NCI-H1105 (cell line): ENCODE measurements at regions not wholly inside any gene's neighbourhood (a gene's known extent, or its start where the extent isn't known, plus 50 kb on each side); places are given as distances from the start of the nearest gene placed in this dataset.

ENCODE experiments used
- DNase-seq: peaks from one replicate; lab custom pipeline; 2025; lab: John Stamatoyannopoulos, UW

GRCh38 chr17:14762736-14763479 is 462.0 kb downstream of the HS3ST3B1 start:
- DNase-seq, result no peak

DNA sequence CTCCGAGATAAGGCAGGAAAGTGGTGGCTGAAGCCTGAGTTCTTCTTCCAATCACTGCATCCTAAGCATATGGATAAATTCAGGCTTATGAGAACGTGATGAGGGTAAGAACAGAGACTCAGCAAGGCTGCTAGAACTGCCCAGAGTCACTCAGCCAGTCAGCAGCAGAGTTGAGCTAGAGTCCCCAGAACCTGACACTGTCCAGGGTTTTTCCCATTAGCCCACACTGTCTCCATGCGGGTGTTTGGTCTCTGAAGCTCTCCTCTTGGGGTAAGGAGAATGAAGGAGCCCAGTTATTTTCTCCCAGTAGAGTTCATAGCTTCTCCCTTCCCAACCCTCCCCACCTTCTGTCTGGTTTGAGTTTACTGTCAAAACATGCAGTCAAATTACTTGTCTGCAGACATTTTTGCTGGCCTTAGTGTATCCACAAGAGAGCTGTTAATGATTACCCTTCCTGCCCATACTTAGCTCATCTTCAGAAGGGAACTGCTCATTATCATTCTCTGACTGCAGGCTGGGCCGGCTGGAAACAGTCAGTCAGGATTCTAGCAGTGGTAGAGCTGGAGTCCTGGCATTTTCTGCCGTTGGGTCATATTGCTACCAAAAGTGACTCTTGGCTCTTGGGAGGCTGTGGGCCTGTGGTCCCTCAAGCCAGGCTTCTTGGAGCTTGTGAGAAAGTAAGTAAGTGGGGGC is 460.0 kb downstream of the HS3ST3B1 start:
- no peak for DNase-seq

GRCh38 chr17:14760212-14760611 is 459.3 kb downstream of the HS3ST3B1 start:
- DNase-seq, result no peak

DNA sequence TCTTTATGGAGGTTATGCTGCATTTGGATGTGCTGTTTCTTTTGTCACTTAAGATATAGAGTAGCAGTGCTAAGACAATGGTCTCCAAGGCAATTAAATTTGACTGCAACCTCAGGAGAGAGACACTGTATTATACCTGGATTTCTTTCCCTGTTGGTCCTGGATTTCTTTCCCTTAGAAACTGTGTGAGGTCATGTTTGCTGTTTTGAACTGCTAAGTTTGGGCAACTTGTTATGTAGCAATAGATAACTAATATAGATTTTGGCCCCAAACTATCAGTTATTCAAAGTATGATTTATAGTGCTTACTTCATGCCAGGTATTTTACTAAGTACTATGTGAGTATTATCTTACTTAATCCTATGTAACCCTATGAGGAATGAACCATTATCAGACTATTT is 458.4 kb downstream of the HS3ST3B1 start:
- DNase-seq, result no peak

- no peak for DNase-seq
Measured at GRCh38 chr17:14756479-14756878, 455.6 kb downstream of the HS3ST3B1 start.

DNA sequence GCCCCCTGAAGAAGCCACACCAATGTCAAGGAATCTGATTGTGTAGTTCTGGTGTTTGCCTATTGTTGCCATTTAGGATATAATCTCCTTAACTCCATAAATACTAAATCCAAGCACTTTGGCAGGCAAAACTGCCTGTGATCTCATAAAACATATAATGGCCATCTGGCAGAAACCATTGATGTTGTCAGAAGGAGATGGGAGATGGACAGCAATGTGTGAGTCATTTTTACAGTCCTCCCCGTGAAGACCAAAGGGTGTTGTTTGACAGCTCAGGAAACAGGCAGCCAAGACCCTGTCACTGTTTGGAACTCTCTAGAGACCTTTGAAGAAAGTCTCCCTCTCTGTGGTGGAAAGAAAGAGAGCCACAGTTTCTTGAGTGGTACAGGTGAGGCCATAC is 454.1 kb downstream of the HS3ST3B1 start:
- DNase-seq, result no peak

DNA sequence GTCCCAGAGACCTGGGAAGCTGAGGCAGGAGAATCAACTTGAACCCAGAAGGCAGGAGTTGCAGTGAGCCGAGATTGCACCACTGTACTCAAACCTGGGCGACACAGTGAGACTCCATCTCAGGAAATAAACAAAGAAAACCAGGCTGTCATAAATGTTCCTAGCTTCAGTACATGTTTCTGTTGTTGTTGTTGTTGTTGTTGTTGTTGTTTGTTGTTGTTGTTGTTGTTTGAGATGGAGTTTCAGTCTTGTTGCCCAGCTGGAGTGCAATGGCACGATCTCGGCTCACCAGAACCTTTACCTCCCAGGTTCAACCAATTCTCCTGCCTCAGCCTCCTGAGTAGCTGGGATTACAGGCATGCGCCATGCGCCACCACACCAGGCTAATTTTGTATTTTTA is 452.5 kb downstream of the HS3ST3B1 start:
- DNase-seq, result no peak

DNA sequence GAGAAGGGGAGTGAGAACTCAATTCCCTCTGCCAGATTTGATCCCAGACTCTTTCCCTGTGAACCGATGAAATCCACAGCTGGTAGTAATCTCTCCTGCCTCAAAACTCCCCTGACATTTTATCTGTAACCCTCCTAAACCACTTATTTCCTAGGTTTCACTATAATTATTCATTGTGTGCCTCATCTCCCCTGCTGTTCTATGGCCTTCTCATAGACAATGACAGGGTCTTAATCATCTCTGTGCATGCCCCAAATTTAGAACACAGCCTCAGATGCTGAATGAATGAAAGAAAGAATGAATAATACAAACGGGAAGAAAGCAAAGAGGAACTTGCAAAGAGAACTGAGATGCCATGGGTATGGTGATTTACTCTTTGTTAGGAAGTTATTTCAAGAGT is 451.1 kb downstream of the HS3ST3B1 start:
- DNase-seq, result no peak

- DNase-seq, result no peak
Measured at GRCh38 chr17:14750866-14751265, 450.0 kb downstream of the HS3ST3B1 start.

DNA sequence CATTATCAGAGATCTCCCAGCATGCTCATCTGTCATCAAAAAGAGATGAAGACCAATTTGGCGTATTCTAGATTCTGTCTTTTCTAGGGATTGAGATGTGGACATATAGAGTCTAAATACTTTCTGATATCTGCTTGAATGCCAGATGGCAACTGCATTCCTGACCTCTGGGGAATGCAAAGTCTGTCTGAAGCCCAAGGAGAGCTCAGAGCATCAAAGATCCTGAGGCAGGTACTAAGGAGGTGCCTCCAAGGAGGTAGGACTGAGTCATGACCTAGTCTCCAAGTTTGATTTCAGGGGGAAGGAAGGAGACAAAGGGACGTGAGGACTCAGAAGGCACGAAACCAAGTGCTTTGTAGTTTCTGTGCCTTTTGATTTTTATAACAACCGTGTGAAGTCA is 448.4 kb downstream of the HS3ST3B1 start:
- DNase-seq, result no peak

- no peak for DNase-seq
Measured at GRCh38 chr17:14748036-14748710, 447.3 kb downstream of the HS3ST3B1 start.

DNA sequence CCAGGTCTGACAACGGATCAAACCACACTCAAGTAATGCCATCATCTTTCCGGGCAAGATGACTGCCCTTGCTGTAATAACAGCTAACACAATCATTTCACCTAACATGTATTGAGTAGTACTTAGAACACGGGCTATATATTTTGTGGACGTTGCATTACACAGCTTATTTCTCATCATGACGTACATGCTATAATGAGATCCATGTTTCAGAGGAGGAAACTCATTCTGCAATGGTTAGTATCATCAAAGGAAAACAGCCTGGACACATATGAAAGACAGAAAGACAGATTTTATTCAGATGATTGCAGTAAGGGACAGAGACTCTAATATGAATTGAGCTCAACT is 446.7 kb downstream of the HS3ST3B1 start:
- no peak for DNase-seq

- no peak for DNase-seq
Measured at GRCh38 chr17:14746822-14747602, 446.1 kb downstream of the HS3ST3B1 start.

DNA sequence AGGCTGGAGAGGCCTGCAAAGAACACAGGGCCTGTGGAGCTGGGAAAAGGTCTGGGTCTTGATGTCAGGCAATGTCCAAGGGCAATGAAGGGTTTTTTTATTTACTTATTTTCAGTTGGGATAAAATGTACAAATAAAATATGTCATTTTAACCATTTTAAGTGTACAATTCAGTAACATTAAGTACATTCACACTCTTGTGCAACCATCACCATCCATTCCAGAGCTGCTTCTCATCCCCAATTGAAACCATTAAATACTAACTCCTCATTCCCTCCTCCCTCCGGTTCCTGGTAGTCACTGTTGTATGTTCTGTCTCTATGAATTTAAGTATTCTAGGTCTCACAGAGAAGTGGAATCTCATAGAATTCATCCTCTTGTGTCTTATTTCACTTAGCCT is 444.7 kb downstream of the HS3ST3B1 start:
- DNase-seq, result no peak

DNA sequence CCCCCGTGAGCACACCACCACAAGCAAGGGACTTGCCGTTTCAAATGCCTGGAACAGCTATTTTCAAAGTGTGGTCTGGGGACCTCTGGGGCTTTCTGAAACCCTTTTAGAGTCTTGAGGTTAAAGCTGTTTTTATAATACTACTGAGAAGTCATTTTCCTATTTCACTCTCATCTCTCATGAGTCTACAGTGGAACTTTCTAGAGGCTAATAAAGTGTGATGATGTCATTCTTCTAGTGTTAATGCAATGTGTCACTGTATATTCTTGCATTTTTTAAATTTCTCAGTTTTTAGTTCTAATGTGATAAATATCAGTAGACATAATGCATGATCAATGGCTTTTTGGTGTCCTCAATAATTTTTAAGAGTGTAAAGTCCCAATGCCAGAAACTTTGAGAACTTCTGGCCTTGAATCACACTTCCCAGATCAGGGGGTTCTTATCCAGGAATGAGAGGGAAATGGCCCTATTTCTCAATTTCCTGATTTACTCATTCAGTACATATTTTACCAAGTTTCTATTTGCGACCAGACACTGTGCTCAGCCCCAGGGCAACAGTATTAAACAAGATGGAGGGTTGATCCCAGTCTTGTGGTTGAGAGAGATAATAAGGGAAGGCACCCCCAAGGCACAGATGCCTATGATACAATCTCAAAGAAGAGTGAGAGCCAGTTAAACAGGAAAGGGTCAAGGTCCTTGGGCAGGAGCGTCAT is 444.0 kb downstream of the HS3ST3B1 start:
- DNase-seq, result no peak

- DNase-seq, result no peak
Measured at GRCh38 chr17:14741491-14741890, 440.6 kb downstream of the HS3ST3B1 start.

DNA sequence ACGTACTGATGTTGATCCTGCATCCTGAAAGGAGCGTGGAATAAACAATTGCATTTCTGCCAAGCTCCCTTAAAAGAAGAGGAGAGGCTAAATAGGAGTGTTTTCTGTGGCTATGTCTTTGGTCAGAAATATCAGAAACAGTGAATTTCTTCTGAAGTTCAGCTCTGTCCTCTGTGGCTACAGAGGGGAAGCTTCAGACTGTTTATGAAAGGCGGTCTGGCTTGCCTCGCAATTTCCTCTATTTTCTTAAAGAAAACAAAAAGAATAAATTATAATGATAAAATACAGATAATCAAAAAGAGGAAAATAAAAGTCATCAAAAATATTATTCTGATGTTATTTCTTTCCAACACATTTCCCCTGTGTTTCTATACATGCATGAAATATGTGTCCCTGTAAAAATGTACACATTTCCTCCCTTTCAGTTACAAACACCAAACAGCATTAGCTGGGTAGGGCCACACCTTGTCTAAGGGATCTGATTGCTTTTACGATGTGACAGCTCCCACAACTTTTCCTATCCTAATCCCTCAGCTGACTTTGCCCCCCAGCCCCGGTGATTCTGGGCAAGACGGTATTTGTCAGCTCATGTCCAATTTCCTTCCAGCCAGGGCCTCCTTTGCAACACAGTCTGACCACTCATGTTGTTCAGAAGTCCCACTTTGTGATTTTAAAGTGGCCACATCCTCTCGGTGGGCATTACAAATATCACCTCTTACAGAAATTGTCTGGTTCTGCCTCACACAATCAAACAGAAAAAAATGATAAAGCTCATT is 439.0 kb downstream of the HS3ST3B1 start:
- no peak for DNase-seq

DNA sequence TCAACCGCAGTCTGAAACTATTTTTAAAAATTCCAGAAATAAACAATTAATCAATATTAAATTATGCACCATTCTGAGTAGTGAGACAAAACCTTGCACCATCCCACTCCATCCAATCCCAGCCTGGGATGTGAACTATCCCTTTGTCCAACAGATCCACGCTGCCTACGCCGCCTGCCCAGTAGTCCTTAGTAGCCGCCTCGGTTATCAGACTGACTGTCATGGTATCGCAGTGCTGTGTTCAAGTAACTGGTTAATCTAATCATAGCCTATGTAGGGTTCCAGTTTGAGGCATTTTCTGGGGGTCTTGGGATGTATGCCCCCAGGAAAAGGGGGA is 437.7 kb downstream of the HS3ST3B1 start:
- no peak for DNase-seq

GRCh38 chr17:14737984-14738651 is 437.2 kb downstream of the HS3ST3B1 start:
- no peak for DNase-seq

GRCh38 chr17:14736631-14737030 is 435.8 kb downstream of the HS3ST3B1 start:
- DNase-seq, result no peak

DNA sequence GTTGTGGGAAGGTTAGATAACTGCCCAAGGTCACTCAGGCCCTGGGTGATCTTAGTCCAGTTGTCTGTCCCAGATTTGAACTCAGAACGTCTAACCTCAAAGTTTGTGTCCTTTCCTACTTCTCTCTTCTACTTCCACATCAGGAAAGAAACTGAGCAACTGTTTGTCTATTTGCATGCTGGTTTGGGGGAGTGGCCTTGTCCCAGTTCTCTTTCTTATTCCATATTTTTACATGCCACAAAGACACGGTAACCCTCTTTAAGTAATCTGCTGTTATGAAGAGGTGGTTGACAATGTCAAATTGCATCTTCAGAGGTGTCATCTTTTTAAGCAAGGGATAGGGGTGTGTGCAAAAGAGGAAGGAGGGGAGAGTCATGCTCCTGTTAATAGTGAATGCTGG is 432.5 kb downstream of the HS3ST3B1 start:
- DNase-seq, result no peak
